ENCODE measurements at regions not wholly inside any gene's neighbourhood (a gene's known extent, or its start where the extent isn't known, plus 50 kb on each side); places are given as distances from the start of the nearest gene placed in this dataset.

DNA sequence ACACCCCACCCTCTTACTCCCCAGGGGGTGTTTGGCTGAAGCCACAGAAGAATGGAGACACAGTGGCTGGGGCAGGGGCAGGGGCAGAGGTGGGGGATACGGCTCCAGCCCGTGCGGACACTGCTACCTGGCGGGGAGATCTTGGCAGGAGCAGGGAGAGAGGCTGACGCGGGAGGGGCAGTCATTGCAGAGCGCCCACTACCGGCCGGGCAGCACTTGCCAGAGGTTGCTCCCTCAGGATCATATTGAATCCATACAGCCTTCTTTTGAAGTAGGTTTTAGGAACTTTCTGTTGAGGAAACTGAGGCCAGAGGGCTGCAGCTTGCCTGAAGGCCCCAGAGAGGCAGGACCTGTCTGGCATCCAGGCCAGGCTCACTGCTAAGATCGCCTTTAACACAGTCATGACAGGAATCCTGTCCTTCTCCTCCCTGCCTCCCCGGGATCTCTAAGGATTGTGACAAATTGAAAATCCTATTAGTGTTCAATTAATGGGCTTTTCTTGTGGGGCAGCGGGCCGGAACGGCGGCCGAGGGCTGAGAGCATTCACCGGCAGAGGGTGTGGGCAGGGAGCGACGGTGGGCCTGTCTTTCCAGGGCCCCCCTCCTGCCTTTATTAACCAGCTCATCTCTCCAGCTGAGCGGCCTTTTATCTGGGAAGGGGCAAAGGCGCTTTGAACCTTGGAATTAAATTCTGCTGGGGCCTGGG lies 65.5 kb upstream of the WNT4 start:
- TF ChIP-seq, protein P1, sequence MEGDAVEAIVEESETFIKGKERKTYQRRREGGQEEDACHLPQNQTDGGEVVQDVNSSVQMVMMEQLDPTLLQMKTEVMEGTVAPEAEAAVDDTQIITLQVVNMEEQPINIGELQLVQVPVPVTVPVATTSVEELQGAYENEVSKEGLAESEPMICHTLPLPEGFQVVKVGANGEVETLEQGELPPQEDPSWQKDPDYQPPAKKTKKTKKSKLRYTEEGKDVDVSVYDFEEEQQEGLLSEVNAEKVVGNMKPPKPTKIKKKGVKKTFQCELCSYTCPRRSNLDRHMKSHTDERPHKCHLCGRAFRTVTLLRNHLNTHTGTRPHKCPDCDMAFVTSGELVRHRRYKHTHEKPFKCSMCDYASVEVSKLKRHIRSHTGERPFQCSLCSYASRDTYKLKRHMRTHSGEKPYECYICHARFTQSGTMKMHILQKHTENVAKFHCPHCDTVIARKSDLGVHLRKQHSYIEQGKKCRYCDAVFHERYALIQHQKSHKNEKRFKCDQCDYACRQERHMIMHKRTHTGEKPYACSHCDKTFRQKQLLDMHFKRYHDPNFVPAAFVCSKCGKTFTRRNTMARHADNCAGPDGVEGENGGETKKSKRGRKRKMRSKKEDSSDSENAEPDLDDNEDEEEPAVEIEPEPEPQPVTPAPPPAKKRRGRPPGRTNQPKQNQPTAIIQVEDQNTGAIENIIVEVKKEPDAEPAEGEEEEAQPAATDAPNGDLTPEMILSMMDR (IDR thresholded peaks at IDR 0.05) = peak in 1 of 5 experiments; percentile 15
- TF ChIP-seq EP300 (IDR thresholded peaks at IDR 0.05; ENCODE audit: low read depth) = no peak
